ENCODE measurements at regions not wholly inside any gene's neighbourhood (a gene's known extent, or its start where the extent isn't known, plus 50 kb on each side); places are given as distances from the start of the nearest gene placed in this dataset.
A peak's percentile ranks its signal among the peaks of the same experiment; 100 is the strongest.

- Histone ChIP-seq H3K4me1 (ENCODE audit: control insufficient read depth, low read depth, low read length) (no peaks in the 10 kb centered on the region), H3K9ac (ENCODE audit: low read length) (no peak overlapping the region), H3K4ac (ENCODE audit: low read depth, low read length) (no peak overlapping the region), H3K4me3 (ENCODE audit: low read length) (no peak overlapping the region), H3K18ac (ENCODE audit: low read length) (no peak overlapping the region), H3K27ac (ENCODE audit: low read depth, low read length) (no peak overlapping the region), H2BK5ac (ENCODE audit: low read length) (no peak overlapping the region), H3K27me3 (ENCODE audit: insufficient read depth, low read length, poor library complexity) (no peaks in the 10 kb centered on the region), H2AK5ac (ENCODE audit: low read length) (no peak overlapping the region), H2BK120ac (ENCODE audit: low read depth, low read length) (no peak overlapping the region), H2BK15ac (replicated peaks; ENCODE audit: low read depth) (no peak overlapping the region), H3K79me2 (ENCODE audit: control insufficient read depth, insufficient read depth, low read length) (no peaks in the 10 kb centered on the region), H3K36me3 (ENCODE audit: control insufficient read depth, insufficient read depth, low read length) (no peaks in the 10 kb centered on the region), H4K5ac (ENCODE audit: low read length) (no peak overlapping the region), H3K4me2 (ENCODE audit: low read length) (no peak overlapping the region), H3K56ac (ENCODE audit: low read length) (no peak overlapping the region), H3K79me1 (ENCODE audit: low read length) (no peaks in the 10 kb centered on the region), H3K23ac (ENCODE audit: low read length) (no peak overlapping the region), H4K8ac (ENCODE audit: low read depth, low read length) (no peak overlapping the region)
- no peak for DNase-seq
- whole genome bisulfite sequencing (ENCODE audit: extremely low coverage, insufficient coverage, low lambda C conversion rate), result no CpG with 5 or more reads among the region's 8 CpGs
These were observed 267.1 kb upstream of the MYOCD start for GRCh38 chr17:12398441-12399051.

GRCh38 chr17:12402963-12403622 is 262.6 kb upstream of the MYOCD start:
- Histone ChIP-seq H3K23ac (ENCODE audit: low read length) (no peak overlapping the region), H3K4me3 (ENCODE audit: low read length) (no peak overlapping the region), H3K18ac (ENCODE audit: low read length) (no peak overlapping the region), H3K9ac (ENCODE audit: low read length) (no peak overlapping the region), H3K27ac (ENCODE audit: low read depth, low read length) (no peak overlapping the region), H2BK15ac (replicated peaks; ENCODE audit: low read depth) (no peak overlapping the region), H3K36me3 (ENCODE audit: control insufficient read depth, insufficient read depth, low read length) (no peaks in the 10 kb centered on the region), H3K56ac (ENCODE audit: low read length) (no peak overlapping the region), H3K27me3 (ENCODE audit: insufficient read depth, low read length, poor library complexity) (no peaks in the 10 kb centered on the region), H3K4ac (ENCODE audit: low read depth, low read length) (no peak overlapping the region), H3K79me2 (ENCODE audit: control insufficient read depth, insufficient read depth, low read length) (no peaks in the 10 kb centered on the region), H4K8ac (ENCODE audit: low read depth, low read length) (no peak overlapping the region), H2AK5ac (ENCODE audit: low read length) (no peak overlapping the region), H3K4me1 (ENCODE audit: control insufficient read depth, low read depth, low read length) (peaks cover 2% of the 10 kb centered on the region), H3K79me1 (ENCODE audit: low read length) (no peaks in the 10 kb centered on the region), H4K5ac (ENCODE audit: low read length) (no peak overlapping the region), H2BK120ac (ENCODE audit: low read depth, low read length) (no peak overlapping the region), H2BK5ac (ENCODE audit: low read length) (no peak overlapping the region), H3K4me2 (ENCODE audit: low read length) (no peak overlapping the region)
- peak; percentile 44 for DNase-seq
- WGBS (ENCODE audit: extremely low coverage, insufficient coverage, low lambda C conversion rate), result no CpG with 5 or more reads among the region's 5 CpGs

- Histone ChIP-seq H3K23ac (ENCODE audit: low read length) (no peak overlapping the region), H4K5ac (ENCODE audit: low read length) (no peak overlapping the region), H2BK120ac (ENCODE audit: low read depth, low read length) (no peak overlapping the region), H3K4ac (ENCODE audit: low read depth, low read length) (no peak overlapping the region), H3K4me3 (ENCODE audit: low read length) (no peak overlapping the region), H3K79me2 (ENCODE audit: control insufficient read depth, insufficient read depth, low read length) (no peaks in the 10 kb centered on the region), H3K4me2 (ENCODE audit: low read length) (no peak overlapping the region), H2BK15ac (replicated peaks; ENCODE audit: low read depth) (no peak overlapping the region), H2BK5ac (ENCODE audit: low read length) (no peak overlapping the region), H3K79me1 (ENCODE audit: low read length) (no peaks in the 10 kb centered on the region), H3K36me3 (ENCODE audit: control insufficient read depth, insufficient read depth, low read length) (no peaks in the 10 kb centered on the region), H3K9ac (ENCODE audit: low read length) (no peak overlapping the region), H3K27me3 (ENCODE audit: insufficient read depth, low read length, poor library complexity) (no peaks in the 10 kb centered on the region), H4K8ac (ENCODE audit: low read depth, low read length) (no peak overlapping the region), H3K56ac (ENCODE audit: low read length) (no peak overlapping the region), H2AK5ac (ENCODE audit: low read length) (no peak overlapping the region), H3K4me1 (ENCODE audit: control insufficient read depth, low read depth, low read length) (peaks cover 2% of the 10 kb centered on the region), H3K18ac (ENCODE audit: low read length) (no peak overlapping the region), H3K27ac (ENCODE audit: low read depth, low read length) (no peak overlapping the region)
- WGBS (ENCODE audit: extremely low coverage, insufficient coverage, low lambda C conversion rate), result no CpG with 5 or more reads among the region's 5 CpGs
- no peak for DNase-seq
These were observed 261.8 kb upstream of the MYOCD start for GRCh38 chr17:12403881-12404398.

GRCh38 chr17:12406623-12407215 is 259.0 kb upstream of the MYOCD start:
- H3K27me3 ChIP-seq (ENCODE audit: insufficient read depth, low read length, poor library complexity), result no peaks in the 10 kb centered on the region
- no peak overlapping the region for H2BK120ac ChIP-seq (ENCODE audit: low read depth, low read length)
- no CpG with 5 or more reads among the region's 5 CpGs for WGBS (ENCODE audit: extremely low coverage, insufficient coverage, low lambda C conversion rate)
- H3K18ac ChIP-seq (ENCODE audit: low read length), result no peak overlapping the region
- H2BK15ac ChIP-seq (replicated peaks; ENCODE audit: low read depth), result no peak overlapping the region
- H3K9ac ChIP-seq (ENCODE audit: low read length), result no peak overlapping the region
- H3K4me1 ChIP-seq (ENCODE audit: control insufficient read depth, low read depth, low read length), result peaks cover 2% of the 10 kb centered on the region
- H3K36me3 ChIP-seq (ENCODE audit: control insufficient read depth, insufficient read depth, low read length), result no peaks in the 10 kb centered on the region
- H2AK5ac ChIP-seq (ENCODE audit: low read length), result no peak overlapping the region
- no peak overlapping the region for H3K27ac ChIP-seq (ENCODE audit: low read depth, low read length)
- no peak overlapping the region for H4K8ac ChIP-seq (ENCODE audit: low read depth, low read length)
- DNase-seq, result peak; percentile 69
- H3K4me3 ChIP-seq (ENCODE audit: low read length), result no peak overlapping the region
- no peaks in the 10 kb centered on the region for H3K79me1 ChIP-seq (ENCODE audit: low read length)
- H3K23ac ChIP-seq (ENCODE audit: low read length), result no peak overlapping the region
- no peak overlapping the region for H4K5ac ChIP-seq (ENCODE audit: low read length)
- H2BK5ac ChIP-seq (ENCODE audit: low read length), result no peak overlapping the region
- no peak overlapping the region for H3K4ac ChIP-seq (ENCODE audit: low read depth, low read length)
- no peak overlapping the region for H3K56ac ChIP-seq (ENCODE audit: low read length)
- H3K79me2 ChIP-seq (ENCODE audit: control insufficient read depth, insufficient read depth, low read length), result no peaks in the 10 kb centered on the region
- H3K4me2 ChIP-seq (ENCODE audit: low read length), result no peak overlapping the region

- no peak overlapping the region for H2BK120ac ChIP-seq (ENCODE audit: low read depth, low read length)
- no peaks in the 10 kb centered on the region for H3K36me3 ChIP-seq (ENCODE audit: control insufficient read depth, insufficient read depth, low read length)
- no peak overlapping the region for H3K23ac ChIP-seq (ENCODE audit: low read length)
- H3K56ac ChIP-seq (ENCODE audit: low read length), result no peak overlapping the region
- no peaks in the 10 kb centered on the region for H3K27me3 ChIP-seq (ENCODE audit: insufficient read depth, low read length, poor library complexity)
- DNase-seq, result no peak
- H2BK15ac ChIP-seq (replicated peaks; ENCODE audit: low read depth), result no peak overlapping the region
- no peak overlapping the region for H4K5ac ChIP-seq (ENCODE audit: low read length)
- H3K4me2 ChIP-seq (ENCODE audit: low read length), result no peak overlapping the region
- no peak overlapping the region for H2BK5ac ChIP-seq (ENCODE audit: low read length)
- WGBS (ENCODE audit: extremely low coverage, insufficient coverage, low lambda C conversion rate), result no CpG with 5 or more reads among the region's 5 CpGs
- H2AK5ac ChIP-seq (ENCODE audit: low read length), result no peak overlapping the region
- peaks cover 2% of the 10 kb centered on the region for H3K4me1 ChIP-seq (ENCODE audit: control insufficient read depth, low read depth, low read length)
- no peaks in the 10 kb centered on the region for H3K79me2 ChIP-seq (ENCODE audit: control insufficient read depth, insufficient read depth, low read length)
- no peak overlapping the region for H3K4me3 ChIP-seq (ENCODE audit: low read length)
- H3K79me1 ChIP-seq (ENCODE audit: low read length), result no peaks in the 10 kb centered on the region
- H3K9ac ChIP-seq (ENCODE audit: low read length), result no peak overlapping the region
- H3K18ac ChIP-seq (ENCODE audit: low read length), result no peak overlapping the region
- no peak overlapping the region for H3K4ac ChIP-seq (ENCODE audit: low read depth, low read length)
- H3K27ac ChIP-seq (ENCODE audit: low read depth, low read length), result no peak overlapping the region
- no peak overlapping the region for H4K8ac ChIP-seq (ENCODE audit: low read depth, low read length)
These were observed 258.0 kb upstream of the MYOCD start for GRCh38 chr17:12407495-12408252.

All from mesendoderm (in vitro differentiated cells).